LNCAP (cell line): ENCODE measurements at regions not wholly inside any gene's neighbourhood (a gene's known extent, or its start where the extent isn't known, plus 50 kb on each side); places are given as distances from the start of the nearest gene placed in this dataset.

Source experiments
- CTCF ChIP-seq: fragments of 450-650 bp; IDR thresholded peaks from 2 replicates; pipeline ENCODE4 v1.5.1; 2017; ENCODE audit warnings: mild to moderate bottlenecking

- TF ChIP-seq CTCF, result no peak
These were observed 170.7 kb upstream of the PUDP start for GRCh38 chrX:7318661-7319060.

- TF ChIP-seq CTCF, result no peak
These were observed 170.3 kb upstream of the PUDP start for GRCh38 chrX:7318241-7318640.

GRCh38 chrX:7316887-7317286, 168.9 kb upstream of the PUDP start:
- TF ChIP-seq CTCF, result no peak

- no peak for TF ChIP-seq CTCF
These were observed 168.3 kb upstream of the PUDP start for GRCh38 chrX:7316280-7316679.

- TF ChIP-seq CTCF, result no peak
These were observed 166.5 kb upstream of the PUDP start for GRCh38 chrX:7314425-7314824.

GRCh38 chrX:7307720-7308119, 159.8 kb upstream of the PUDP start:
- TF ChIP-seq CTCF, result no peak

- no peak for TF ChIP-seq CTCF
These were observed 146.5 kb upstream of the PUDP start for GRCh38 chrX:7294483-7294882.

- TF ChIP-seq CTCF, result no peak
These were observed 138.3 kb upstream of the PUDP start for GRCh38 chrX:7286168-7286837.
